ENCODE measurements at regions not wholly inside any gene's neighbourhood (a gene's known extent, or its start where the extent isn't known, plus 50 kb on each side); places are given as distances from the start of the nearest gene placed in this dataset.

GRCh38 chr1:178578541-178578940 is 65.6 kb downstream of the TEX35 start:
- POLR2A ChIA-PET, result no interaction called here
- no peak for FAIRE-seq
- TF ChIP-seq HDAC2 (IDR thresholded peaks at IDR 0.05) (no peak), EP300 (IDR thresholded peaks at IDR 0.05) (no peak), BHLHE40 (IDR thresholded peaks at IDR 0.05; ENCODE audit: low read depth, low read length) (no peak), FOSL2 (IDR thresholded peaks at IDR 0.05) (no peak), FOSL2 (CRISPR knock-in tag; IDR thresholded peaks at IDR 0.05) (no peak), HEYL (CRISPR knock-in tag; IDR thresholded peaks at IDR 0.05) (no peak), EHMT2 (IDR thresholded peaks at IDR 0.05; ENCODE audit: low read depth) (no peak), FOSB (CRISPR knock-in tag; IDR thresholded peaks at IDR 0.05) (no peak), ESRRA (IDR thresholded peaks at IDR 0.05; ENCODE audit: borderline replicate concordance, low read length) (no peak), NPAS2 (CRISPR knock-in tag; IDR thresholded peaks at IDR 0.05; ENCODE audit: borderline replicate concordance) (no peak), FOXS1 (CRISPR knock-in tag; IDR thresholded peaks at IDR 0.05) (no peak), RCOR1 (IDR thresholded peaks at IDR 0.05; ENCODE audit: low read depth, low read length) (no peak), CHD2 (IDR thresholded peaks at IDR 0.05; ENCODE audit: low read length, partially characterized antibody) (no peak), MAX (IDR thresholded peaks at IDR 0.05) (no peak), RFX5 (IDR thresholded peaks at IDR 0.05) (no peak), SMC3 (IDR thresholded peaks at IDR 0.05) (no peak), CBX8 (IDR thresholded peaks at IDR 0.05) (no peak), HOXA7 (CRISPR knock-in tag; IDR thresholded peaks at IDR 0.05) (no peak)
- TF ChIP-seq, protein P1, sequence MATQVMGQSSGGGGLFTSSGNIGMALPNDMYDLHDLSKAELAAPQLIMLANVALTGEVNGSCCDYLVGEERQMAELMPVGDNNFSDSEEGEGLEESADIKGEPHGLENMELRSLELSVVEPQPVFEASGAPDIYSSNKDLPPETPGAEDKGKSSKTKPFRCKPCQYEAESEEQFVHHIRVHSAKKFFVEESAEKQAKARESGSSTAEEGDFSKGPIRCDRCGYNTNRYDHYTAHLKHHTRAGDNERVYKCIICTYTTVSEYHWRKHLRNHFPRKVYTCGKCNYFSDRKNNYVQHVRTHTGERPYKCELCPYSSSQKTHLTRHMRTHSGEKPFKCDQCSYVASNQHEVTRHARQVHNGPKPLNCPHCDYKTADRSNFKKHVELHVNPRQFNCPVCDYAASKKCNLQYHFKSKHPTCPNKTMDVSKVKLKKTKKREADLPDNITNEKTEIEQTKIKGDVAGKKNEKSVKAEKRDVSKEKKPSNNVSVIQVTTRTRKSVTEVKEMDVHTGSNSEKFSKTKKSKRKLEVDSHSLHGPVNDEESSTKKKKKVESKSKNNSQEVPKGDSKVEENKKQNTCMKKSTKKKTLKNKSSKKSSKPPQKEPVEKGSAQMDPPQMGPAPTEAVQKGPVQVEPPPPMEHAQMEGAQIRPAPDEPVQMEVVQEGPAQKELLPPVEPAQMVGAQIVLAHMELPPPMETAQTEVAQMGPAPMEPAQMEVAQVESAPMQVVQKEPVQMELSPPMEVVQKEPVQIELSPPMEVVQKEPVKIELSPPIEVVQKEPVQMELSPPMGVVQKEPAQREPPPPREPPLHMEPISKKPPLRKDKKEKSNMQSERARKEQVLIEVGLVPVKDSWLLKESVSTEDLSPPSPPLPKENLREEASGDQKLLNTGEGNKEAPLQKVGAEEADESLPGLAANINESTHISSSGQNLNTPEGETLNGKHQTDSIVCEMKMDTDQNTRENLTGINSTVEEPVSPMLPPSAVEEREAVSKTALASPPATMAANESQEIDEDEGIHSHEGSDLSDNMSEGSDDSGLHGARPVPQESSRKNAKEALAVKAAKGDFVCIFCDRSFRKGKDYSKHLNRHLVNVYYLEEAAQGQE (IDR thresholded peaks at IDR 0.05), result no peak
- TF ChIP-seq, protein P2, sequence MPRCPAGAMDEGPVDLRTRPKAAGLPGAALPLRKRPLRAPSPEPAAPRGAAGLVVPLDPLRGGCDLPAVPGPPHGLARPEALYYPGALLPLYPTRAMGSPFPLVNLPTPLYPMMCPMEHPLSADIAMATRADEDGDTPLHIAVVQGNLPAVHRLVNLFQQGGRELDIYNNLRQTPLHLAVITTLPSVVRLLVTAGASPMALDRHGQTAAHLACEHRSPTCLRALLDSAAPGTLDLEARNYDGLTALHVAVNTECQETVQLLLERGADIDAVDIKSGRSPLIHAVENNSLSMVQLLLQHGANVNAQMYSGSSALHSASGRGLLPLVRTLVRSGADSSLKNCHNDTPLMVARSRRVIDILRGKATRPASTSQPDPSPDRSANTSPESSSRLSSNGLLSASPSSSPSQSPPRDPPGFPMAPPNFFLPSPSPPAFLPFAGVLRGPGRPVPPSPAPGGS (IDR thresholded peaks at IDR 0.05), result no peak

GRCh38 chr1:178579095-178579494 is 66.2 kb downstream of the TEX35 start:
- Histone ChIP-seq H3K27ac (no peak overlapping the region), H3K4me1 (no peaks in the 10 kb centered on the region), H3K4me3 (no peak overlapping the region), H3K4me2 (no peak overlapping the region), H3K9me3 (no peaks in the 10 kb centered on the region)
- ChIA-PET POLR2A (no interaction called here), CTCF (interaction anchor here (0.6 to 1.8 kb wide), 4 partner anchors 28 to 1030 kb away, joined by 3 to 4 read pairs (median 3); no protein-coding TSS in a partner anchor)
- DNase-seq (ENCODE audit: low read depth in 1 of 2, low spot score in 1 of 2), result no peak
- ATAC-seq, result no peak
- no peak for FAIRE-seq
- TF ChIP-seq POLR2A (IDR thresholded peaks at IDR 0.05; ENCODE audit: low read length) (no peak), RARB (CRISPR knock-in tag; IDR thresholded peaks at IDR 0.05) (no peak), TFCP2L1 (CRISPR knock-in tag; IDR thresholded peaks at IDR 0.05) (no peak), ZFP36 (IDR thresholded peaks at IDR 0.05; ENCODE audit: borderline replicate concordance, partially characterized antibody) (no peak), ELK1 (IDR thresholded peaks at IDR 0.05; ENCODE audit: low read depth, low read length) (no peak)
- WGBS (ENCODE audit: missing lambda C conversion rate), result 75% methylated on average over 4 of the region's 4 CpGs

More at GRCh38 chr1:178578541-178578940, 65.6 kb downstream of the TEX35 start:
- no peak for ATAC-seq
- H3K4me3 ChIP-seq, result no peak overlapping the region
- no peak for DNase-seq (ENCODE audit: low read depth in 1 of 2, low spot score in 1 of 2)
- no peaks in the 10 kb centered on the region for H3K4me1 ChIP-seq
- no peak overlapping the region for H3K4me2 ChIP-seq
- no peak overlapping the region for H3K27ac ChIP-seq
- 93% methylated on average over 7 of the region's 7 CpGs for WGBS (ENCODE audit: missing lambda C conversion rate)
- CTCF ChIA-PET, result interaction anchor here (0.6 to 1.7 kb wide), 2 partner anchors 424 to 1031 kb away, joined by 3 read pairs; no protein-coding TSS in a partner anchor
- no peaks in the 10 kb centered on the region for H3K9me3 ChIP-seq
